ENCODE measurements at regions not wholly inside any gene's neighbourhood (a gene's known extent, or its start where the extent isn't known, plus 50 kb on each side); places are given as distances from the start of the nearest gene placed in this dataset.

- Histone ChIP-seq H3K27me3 (replicated peaks; ENCODE audit: insufficient read depth, low read length) (peaks cover 80% of the 10 kb centered on the region), H3K79me2 (ENCODE audit: low read length) (no peaks in the 10 kb centered on the region), H3K9me2 (replicated peaks; ENCODE audit: insufficient read depth, low read length) (no peaks in the 10 kb centered on the region), H4K20me1 (ENCODE audit: insufficient read depth, low read length) (no peaks in the 10 kb centered on the region), H2AFZ (ENCODE audit: low read length) (no peak overlapping the region), H3K27ac (ENCODE audit: low read length) (no peak overlapping the region), H3K9ac (ENCODE audit: low read length) (no peak overlapping the region), H3F3A (ENCODE audit: insufficient read depth, low read length) (no peaks in the 10 kb centered on the region), H3K4me2 (ENCODE audit: low read depth, low read length) (no peak overlapping the region), H3K4me3 (ENCODE audit: low read length) (no peak overlapping the region), H3K9me3 (replicated peaks; ENCODE audit: insufficient read depth, low read length) (no peaks in the 10 kb centered on the region), H3K4me1 (ENCODE audit: low read length) (no peaks in the 10 kb centered on the region), H3K36me3 (replicated peaks; ENCODE audit: insufficient read depth, low read length) (no peaks in the 10 kb centered on the region)
- no peak for TF ChIP-seq EZH2phosphoT487 (IDR thresholded peaks at IDR 0.05; ENCODE audit: low read length)
- no peak for TF ChIP-seq EZH2 (optimal IDR thresholded peaks at IDR 0.05; ENCODE audit: low read depth, low read length)
- TF ChIP-seq CTCF (IDR thresholded peaks at IDR 0.05; ENCODE audit: low read length): no peak
- no peak for DNase-seq
These were observed 80.7 kb upstream of the SDK2 start for GRCh38 chr17:73724990-73725389.

- H3K27ac ChIP-seq (ENCODE audit: low read length): no peak overlapping the region
- H3K9me3 ChIP-seq (replicated peaks; ENCODE audit: insufficient read depth, low read length): no peaks in the 10 kb centered on the region
- no peak overlapping the region for H3K9ac ChIP-seq (ENCODE audit: low read length)
- H3K9me2 ChIP-seq (replicated peaks; ENCODE audit: insufficient read depth, low read length): no peaks in the 10 kb centered on the region
- H3F3A ChIP-seq (ENCODE audit: insufficient read depth, low read length): no peaks in the 10 kb centered on the region
- no peaks in the 10 kb centered on the region for H3K36me3 ChIP-seq (replicated peaks; ENCODE audit: insufficient read depth, low read length)
- H3K4me2 ChIP-seq (ENCODE audit: low read depth, low read length): no peak overlapping the region
- no peaks in the 10 kb centered on the region for H3K4me1 ChIP-seq (ENCODE audit: low read length)
- H3K79me2 ChIP-seq (ENCODE audit: low read length): no peaks in the 10 kb centered on the region
- peaks cover 70% of the 10 kb centered on the region for H3K27me3 ChIP-seq (replicated peaks; ENCODE audit: insufficient read depth, low read length)
- no peak for DNase-seq
- H4K20me1 ChIP-seq (ENCODE audit: insufficient read depth, low read length): no peaks in the 10 kb centered on the region
- TF ChIP-seq CTCF (IDR thresholded peaks at IDR 0.05; ENCODE audit: low read length) (no peak), EZH2 (optimal IDR thresholded peaks at IDR 0.05; ENCODE audit: low read depth, low read length) (no peak), EZH2phosphoT487 (IDR thresholded peaks at IDR 0.05; ENCODE audit: low read length) (no peak)
- H3K4me3 ChIP-seq (ENCODE audit: low read length): no peak overlapping the region
- no peak overlapping the region for H2AFZ ChIP-seq (ENCODE audit: low read length)
These were observed 81.7 kb upstream of the SDK2 start for GRCh38 chr17:73725794-73726515.

GRCh38 chr17:73727941-73728340 lies 83.7 kb upstream of the SDK2 start:
- Histone ChIP-seq H3K9me3 (replicated peaks; ENCODE audit: insufficient read depth, low read length) (no peaks in the 10 kb centered on the region), H3K4me1 (ENCODE audit: low read length) (no peaks in the 10 kb centered on the region), H3K27me3 (replicated peaks; ENCODE audit: insufficient read depth, low read length) (peaks cover 74% of the 10 kb centered on the region), H3K4me2 (ENCODE audit: low read depth, low read length) (no peak overlapping the region), H3K4me3 (ENCODE audit: low read length) (no peak overlapping the region), H3K36me3 (replicated peaks; ENCODE audit: insufficient read depth, low read length) (no peaks in the 10 kb centered on the region), H3K79me2 (ENCODE audit: low read length) (no peaks in the 10 kb centered on the region), H4K20me1 (ENCODE audit: insufficient read depth, low read length) (no peaks in the 10 kb centered on the region), H3K9me2 (replicated peaks; ENCODE audit: insufficient read depth, low read length) (no peaks in the 10 kb centered on the region), H3K9ac (ENCODE audit: low read length) (no peak overlapping the region), H2AFZ (ENCODE audit: low read length) (no peak overlapping the region), H3F3A (ENCODE audit: insufficient read depth, low read length) (no peaks in the 10 kb centered on the region), H3K27ac (ENCODE audit: low read length) (no peak overlapping the region)
- TF ChIP-seq EZH2phosphoT487 (IDR thresholded peaks at IDR 0.05; ENCODE audit: low read length) (no peak), EZH2 (optimal IDR thresholded peaks at IDR 0.05; ENCODE audit: low read depth, low read length) (no peak), CTCF (IDR thresholded peaks at IDR 0.05; ENCODE audit: low read length) (no peak)
- DNase-seq: no peak

All from MM.1S (cell line).